ENCODE measurements at regions not wholly inside any gene's neighbourhood (a gene's known extent, or its start where the extent isn't known, plus 50 kb on each side); places are given as distances from the start of the nearest gene placed in this dataset.
"Not testable (repeated sequence)": the region's sequence is repeated elsewhere in the genome, so short reads cannot be mapped to it uniquely, and the experiment has no call there.

DNA sequence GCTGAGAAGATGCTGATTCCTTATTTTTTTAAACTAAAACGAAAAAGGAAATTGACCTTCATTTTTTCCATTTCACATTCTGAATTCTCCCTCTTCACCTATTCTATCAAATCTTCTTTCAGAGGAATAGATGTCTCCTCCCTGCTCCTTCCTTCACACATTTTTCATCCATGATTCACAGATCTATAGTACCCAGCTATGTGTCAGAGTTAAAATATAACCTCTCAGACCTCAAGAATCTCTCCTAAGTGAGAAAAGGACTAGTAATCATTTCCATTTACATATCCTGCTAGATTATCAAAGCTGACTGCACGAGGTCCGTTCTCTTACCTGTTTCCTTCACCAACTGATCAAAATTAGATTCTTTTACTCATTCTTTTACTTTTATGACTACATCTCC, 1297.6 kb upstream of the ALCAM start:
- DNase-seq: no peak

DNA sequence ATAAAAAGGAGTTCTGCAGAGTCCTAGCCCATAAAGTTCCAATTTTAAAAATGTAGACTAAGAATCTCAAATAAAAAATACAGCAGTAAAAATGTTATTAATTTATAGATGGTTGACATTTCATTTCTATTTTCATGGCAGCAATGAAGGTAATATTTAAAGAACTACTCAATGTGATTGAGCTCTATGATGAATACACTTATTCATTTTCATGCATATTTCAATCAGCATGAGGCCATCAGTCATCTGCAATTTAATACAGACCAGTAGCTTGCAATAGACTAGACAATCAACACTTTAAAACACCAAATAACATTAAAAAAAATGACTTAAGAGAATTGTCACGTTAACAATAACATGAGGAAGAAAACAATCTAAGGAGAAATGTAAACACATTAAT, 1295.8 kb upstream of the ALCAM start:
- no peak for DNase-seq

DNA sequence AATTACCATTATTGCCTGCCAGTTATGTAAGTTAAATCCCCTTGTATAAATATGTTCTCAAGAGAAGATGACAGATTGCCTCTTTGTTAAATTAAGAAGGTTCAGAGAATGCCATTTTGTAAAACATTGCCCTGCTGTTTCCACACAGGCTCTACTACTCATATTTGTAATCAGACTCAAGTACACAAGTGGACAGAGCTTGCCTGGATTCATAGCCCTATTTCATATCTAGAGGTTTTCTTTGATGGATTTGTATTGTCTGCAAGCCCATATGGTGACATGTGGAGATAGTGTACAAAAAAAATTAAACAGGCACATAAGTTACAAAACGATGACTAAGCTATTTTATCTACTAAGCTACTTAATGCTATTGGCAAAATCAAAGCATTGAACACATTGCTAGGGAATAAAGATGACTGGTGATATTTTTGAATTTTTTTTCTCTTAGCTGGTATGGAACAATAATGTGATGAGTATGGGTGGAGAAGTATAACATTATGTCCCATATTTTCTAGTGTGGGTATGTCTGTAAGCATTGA, 1286.6 kb upstream of the ALCAM start:
- no peak for DNase-seq

DNA sequence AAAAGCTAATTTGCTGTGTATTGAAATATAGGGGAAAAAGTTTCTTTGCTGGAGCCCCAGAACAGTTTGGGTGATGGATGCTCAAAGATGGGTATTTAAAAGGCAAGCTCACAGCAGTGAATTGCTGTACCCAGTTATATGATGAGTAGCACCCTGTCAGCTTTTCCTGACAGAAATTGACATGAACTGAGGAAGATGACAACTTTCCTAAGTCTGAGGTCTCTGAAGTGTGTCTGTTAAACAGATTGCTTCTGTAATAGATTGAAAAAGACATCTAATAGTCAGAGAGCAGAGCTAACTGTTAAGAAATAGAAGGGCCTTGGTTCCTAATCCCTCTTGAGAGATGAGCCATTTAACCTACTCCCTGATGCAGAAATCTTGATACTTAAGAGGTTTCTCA, 1278.0 kb upstream of the ALCAM start:
- DNase-seq: no peak

DNA sequence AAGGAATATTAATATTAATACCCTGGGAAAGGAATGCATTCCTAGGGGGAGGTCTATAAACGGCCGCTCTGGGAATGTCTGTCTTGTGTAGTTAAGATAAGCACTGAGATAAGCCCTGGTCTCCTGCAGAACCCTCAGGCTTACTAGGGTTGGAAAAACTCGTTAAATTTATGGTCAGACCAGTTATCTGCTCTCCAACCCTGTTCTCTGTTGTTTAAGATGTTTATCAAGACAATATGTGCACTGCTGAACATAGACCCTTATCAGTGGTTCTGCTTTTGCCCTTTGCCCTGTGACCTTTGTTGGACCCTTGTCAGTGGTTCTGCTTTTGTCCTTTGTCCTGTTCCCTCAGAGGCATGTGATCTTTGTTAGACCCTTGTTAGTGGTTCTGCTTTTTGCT, 1276.7 kb upstream of the ALCAM start:
- not testable (repeated sequence) for DNase-seq

DNA sequence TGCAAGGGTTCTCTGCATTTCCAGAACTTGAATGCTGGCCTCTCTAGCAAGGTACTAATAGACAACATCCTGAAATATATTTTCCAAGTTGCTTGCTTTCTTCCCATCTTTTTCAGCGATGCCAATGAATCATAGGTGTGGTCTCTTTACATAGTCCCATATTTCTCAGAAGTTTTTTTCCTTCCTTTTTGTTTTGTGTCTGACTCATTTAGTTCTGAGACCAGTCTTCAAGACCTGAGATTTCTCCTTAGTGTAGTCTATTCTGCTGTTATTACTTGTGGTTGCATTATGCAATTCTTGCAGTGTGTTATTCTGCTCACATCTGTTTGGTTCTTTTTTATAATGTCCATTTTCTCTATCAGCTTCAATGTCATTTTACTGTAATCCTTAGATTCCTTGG, 1265.0 kb upstream of the ALCAM start:
- no peak for DNase-seq

DNA sequence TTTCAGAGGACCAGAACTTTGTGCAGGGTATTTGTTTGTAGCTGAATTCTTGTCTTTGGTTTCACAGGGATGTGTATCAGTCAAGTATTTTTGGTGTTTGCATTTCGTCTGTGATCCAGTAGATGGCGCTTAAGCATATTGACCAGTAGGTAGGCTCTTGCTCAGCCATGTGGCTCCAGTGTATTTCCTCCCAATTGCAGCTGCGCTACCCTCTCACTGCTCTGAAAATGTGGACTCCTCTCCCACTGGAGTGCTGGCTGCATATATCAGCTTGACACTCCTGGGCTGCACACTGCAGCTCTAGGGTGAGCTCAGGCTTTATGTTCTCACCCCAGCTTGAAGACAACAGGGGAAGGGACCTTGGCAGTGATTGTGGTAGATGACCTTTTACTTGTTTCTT, 1264.3 kb upstream of the ALCAM start:
- DNase-seq: no peak

DNA sequence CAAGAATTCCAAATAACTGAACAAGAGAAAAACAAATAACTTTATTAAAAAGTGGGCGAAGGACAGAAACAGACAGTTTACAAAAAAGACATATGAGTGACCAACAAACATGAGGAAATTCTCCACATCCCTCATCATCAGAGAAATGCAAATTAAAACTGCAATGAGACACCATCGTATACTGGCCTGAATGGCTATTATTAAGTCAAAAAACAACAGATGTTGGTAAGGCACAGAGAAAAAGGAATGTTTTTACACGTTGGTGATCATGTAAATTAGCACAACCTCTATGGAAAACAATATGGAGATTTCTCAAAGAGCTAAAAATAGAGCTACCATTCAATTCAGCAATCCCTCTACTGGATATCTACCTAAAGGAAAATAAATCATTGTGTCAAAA, 1260.4 kb upstream of the ALCAM start:
- no peak for DNase-seq

DNA sequence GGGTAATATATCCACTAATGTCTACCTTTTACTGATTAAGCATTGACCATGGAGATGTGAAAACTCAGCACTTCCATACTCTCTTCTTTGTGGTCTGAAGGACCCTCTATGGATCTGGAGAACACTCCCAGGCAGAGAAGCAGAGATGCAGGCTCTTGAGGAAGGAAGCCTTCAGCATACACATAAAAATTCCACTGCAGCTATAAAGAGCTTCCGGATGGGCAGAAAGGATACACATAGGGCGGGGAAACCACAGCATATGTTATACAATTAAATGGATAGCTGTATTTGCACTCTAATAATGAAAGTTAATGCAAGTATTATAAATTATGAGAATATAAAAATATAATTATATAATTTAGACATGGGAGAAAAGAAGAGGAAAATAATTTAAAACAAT, 1258.2 kb upstream of the ALCAM start:
- DNase-seq: no peak

DNA sequence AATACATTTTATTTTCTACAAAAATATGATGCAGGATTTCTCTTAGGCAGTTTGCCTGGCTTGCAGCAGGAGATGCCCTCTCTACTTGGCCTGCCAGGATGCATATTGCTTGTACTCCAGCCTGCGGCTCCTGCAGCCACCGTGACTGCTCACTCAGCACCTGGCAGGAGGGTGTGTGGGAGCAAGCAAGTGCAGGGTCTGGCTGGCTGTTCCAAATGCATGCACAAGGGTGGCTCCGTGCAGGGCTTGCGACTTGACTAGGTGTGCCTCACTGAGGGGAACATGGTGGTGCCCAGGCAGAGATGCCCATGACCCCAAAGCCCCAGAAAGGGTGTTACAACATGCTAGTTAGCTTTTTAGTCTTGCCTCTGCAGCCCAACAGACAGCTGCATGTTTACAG, 1240.2 kb upstream of the ALCAM start:
- DNase-seq: no peak

DNA sequence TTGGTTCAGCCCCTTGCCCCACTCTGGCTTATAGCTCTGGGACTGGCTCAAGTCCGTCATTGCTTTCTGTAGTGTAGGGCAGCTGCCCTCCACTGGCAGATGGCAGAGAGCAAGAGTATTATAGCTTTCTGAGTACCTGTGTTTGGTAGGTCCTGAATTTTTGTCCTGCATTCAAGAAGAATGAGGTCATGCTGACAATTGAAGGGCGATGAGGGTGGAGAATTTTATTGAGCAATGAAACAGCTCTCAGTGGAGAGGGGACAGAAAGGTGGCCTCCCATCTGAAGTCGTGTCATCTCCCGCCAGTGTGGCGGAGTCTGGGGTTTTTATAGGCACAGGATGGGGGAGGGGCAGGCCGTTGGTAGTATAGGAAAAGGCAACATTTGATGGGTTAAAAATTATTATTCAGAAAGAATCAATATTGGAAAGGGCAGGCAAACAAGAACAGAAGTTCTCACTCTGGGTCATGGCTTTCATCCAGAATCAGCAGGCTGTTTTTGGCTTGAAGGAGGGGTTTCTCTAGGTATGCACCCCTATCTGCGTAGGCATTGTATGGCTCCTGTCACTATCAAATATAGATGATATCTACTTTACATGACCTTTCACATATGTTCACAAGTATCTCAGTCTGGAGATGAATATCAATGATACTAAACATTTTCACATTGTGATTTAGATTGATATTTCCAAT, 1239.7 kb upstream of the ALCAM start:
- DNase-seq: no peak

DNA sequence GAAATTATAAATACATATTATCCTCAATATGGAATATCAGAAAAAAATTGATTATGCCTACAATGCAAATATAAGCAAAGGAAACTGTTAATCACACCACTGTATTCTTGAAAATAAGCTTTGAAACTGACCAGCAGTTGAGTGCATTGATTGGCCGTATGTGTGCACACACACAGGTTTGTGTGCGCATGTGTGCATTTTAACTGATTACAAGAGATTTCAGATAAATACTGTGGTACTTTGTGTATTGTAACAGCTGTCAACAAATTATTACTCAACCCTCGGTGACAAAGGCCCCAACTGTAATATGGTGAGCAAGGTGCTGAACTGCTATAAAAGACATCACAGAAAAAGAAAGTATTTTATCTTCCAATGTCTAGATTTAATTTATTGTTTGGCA, 1238.9 kb upstream of the ALCAM start:
- DNase-seq: no peak

DNA sequence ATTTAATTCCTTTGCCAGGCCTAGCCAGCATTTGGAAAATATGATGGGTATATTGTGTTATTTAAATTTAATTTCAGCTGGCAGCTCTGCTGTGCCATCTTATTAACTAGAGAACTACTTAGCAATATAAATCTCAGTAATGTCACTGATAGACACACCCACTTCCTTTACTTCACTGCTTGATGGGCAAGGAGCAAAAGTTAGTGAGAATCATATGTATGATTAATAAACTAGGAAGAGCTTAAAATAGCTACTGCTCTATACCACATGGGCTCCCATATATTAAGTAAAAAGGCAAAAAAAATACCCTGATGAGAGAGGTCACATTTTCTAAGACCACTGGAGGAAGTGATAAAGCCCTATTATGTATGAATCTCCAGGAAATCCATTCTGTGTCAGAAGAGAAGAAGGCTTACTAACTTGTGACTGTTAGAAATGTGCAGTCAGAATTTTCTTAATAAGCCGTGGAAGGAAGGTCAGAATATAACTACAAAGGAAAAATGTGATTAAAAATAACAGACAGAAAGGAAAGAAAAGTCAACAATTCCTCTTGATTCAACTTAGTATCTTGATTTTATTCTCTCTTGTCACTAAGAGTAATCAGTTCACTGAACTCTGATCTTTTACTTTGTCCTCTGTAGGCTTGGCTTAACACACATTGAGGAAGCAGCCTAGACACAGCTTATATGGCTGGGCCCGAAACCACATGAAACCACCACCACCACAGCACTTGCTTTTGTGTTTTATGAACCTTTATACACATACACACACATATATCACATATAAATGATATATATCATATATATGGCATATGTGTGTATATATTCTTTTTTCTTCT, 1233.9 kb upstream of the ALCAM start:
- no peak for DNase-seq

DNA sequence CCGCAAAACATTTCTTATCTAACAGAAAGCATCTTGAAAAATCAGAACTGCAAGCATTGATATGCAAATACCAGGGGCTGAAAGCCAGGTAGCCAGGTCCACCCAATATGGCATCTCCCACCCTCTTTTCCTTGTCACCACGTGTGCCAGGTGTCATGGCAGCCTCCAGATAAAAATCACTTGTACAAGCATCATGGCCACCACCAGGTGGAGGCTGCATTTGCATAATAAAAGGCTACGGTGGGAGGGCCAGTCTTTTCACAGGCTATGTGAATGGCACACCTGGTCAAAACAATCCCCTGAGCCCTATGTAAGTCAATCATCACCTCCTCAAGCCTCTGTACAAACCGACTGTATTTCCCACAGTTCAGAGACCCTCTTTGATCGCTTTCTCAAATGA, 1233.1 kb upstream of the ALCAM start:
- DNase-seq: no peak

DNA sequence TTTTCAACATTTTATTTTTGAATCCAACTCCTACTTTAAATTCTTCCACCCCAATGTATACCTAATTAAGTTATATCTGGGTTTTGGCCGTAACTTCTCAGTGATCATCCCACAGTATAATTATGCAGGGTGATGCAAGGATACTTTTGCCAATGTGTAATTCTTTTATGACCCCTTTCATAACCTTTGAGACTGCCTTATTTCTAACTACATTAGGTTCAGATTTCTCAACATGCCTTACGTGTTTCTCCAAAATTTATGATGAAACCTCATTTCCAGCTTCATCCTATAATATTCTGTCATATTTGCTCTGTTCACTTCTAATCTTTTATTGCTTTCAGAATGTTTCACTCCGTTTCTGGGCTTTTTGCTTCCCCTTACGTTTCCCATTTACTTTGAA, 1229.6 kb upstream of the ALCAM start:
- DNase-seq: no peak

DNA sequence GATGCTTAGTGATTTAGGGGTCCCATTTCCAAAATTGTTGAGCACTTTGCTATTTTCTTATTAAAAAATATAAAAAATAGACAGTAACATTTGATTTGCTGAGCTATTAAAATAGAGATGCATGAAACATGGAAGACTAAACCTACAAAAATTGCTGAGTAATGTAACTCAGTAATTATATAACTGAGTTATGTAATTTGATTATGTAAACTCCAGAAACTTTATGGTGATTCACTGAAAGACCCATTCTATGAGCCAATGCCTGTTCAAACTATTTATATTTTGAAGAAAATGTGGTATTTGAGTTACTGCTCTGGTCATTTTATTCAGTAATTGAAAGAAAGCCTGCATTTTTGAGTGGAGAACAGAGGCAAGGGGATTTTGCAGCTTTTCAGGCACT, 1221.5 kb upstream of the ALCAM start:
- no peak for DNase-seq

DNA sequence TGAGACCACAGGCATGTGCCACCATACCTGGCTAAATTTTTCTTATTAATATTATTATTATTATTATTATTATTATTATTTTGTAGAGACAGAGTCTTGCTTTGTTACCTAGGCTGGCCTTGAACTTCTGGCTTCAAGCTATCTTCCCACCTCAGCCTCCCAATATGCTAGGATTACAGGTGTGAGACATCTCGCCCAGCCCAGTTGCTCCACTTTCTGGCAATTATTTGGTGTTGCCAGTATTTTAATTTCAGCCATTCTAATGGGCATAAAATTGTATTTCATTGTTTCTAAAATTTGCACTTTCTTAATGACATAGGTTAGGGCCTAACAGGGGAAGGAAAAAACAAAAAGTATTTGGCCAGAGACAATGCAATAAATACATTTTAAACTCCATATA, 1217.6 kb upstream of the ALCAM start:
- DNase-seq: no peak

DNA sequence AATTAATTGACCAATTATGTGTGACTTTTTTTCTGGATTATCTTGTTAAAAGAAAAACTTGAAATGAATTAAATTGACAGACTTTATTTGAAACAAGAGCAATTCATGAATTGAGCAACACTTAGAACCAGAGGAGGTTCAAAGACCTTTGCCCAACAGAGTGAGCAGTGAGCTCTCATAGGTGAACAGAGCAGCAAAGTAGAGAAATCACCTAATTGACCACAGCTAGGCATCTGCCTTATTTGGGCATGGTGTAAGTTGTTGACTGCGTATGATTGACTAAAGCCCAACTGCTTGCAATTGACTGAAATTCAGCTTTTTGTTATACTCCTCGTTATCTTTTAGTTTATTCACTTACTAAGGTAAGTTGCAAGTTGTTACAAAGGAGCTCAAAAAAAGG, 1216.0 kb upstream of the ALCAM start:
- DNase-seq: no peak

DNA sequence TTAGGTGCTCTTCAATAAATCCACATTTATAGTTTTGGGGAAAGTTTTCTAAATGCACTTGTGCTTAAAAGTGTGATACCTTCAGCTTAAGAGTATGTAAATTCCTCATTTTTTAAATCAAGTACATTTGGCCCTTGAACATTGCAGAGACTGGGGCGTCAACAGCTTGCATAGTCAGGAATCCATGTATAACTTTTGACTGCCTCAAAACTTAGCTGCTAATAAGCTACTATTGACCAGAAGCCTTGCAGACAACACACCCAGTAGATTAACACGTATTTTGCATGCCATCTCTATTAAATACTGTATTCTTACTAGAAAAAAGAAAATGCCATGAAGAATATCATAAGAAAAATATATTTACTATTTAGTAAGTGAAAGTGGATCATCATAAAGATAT, 1211.8 kb upstream of the ALCAM start:
- DNase-seq: no peak

DNA sequence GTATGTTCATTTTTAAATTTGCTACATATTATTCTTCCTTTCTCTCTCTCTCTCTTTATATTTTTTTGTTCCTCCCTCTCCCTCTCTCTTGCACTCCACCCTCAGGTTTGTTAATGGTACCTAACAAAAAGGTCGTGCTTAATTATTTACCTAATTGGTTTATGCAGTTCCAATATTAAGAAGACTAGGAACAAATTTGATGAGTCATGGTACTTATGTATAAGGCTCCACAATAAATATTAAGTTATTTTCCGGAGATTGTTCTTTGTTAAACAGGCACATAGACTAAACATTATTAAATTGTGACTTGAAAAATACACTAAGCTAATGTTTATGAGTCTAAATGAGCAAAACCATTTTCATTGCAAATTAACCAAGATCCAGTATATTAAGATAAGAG, 1200.8 kb upstream of the ALCAM start:
- DNase-seq: no peak

DNA sequence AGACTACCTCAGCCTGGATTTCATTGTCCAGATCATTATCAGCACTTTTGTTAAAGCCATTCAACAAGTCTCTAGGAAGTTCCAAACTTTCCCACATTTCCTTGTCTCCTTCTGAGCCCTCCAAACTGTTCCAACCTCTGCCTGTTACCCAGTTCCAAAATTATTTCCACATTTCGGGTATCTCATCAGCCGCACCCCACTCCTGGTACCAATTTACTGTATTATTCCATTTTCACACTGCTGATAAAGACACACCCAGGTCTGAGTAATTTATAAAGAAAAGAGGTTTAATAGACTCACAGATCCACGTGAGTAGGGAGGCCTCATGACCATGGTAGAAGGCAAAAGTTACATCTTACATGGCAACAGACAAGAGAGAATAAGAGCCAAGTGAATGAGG, 1198.3 kb upstream of the ALCAM start:
- no peak for DNase-seq

DNA sequence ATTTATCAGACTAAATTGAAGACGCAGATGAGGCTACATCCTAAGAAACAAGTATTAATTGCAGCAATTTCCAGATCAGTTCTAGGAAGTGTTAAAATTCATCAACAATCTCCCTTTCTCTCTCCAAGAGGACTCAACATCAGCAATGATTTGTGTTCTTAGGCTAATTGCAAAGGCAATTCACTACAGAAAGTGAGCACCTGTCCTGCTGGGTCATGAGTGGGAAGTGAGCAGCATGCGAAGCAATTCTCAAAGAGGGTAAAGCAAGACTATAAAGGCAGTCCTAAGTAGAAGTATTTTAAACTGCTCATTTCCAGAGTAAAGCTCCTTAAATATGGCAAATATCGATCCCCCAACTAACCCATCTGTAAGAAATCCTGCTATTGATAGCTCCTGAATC, 1191.0 kb upstream of the ALCAM start:
- DNase-seq: no peak

DNA sequence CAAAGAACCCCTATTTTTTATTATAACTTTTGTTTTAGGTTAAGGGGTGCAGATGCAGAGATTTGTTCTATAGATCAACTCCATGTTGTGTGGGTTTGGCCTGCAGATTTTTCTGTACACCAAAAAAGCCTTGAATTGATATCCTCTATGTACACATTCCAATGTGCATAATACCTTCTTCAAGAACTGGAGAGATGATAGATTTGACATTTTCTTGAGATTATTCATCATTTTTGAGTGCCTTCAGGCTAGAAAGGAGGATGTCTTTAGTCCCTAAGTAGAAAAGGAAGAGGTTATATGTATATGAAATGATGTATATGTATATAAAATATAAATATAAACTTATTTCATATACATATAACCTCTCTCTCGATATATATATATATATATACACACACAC, 1190.0 kb upstream of the ALCAM start:
- DNase-seq: no peak

DNA sequence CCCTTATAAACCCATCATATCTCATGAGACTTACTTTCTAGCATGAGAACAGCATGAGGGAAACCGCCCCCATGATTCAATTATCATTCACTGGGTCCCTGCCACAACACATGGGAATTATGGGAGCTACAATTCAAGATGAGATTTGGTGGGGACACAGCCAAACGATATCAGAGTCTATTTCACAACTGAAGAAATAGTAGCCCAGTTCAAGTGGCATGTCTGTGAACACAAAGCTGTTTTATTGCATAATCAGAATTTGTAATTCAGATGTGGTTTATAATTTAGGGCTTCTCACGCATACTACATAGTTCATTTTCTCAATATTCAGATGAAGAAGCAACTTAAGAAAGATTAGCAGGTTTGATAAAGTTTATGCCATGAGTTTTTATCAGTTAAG, 1188.0 kb upstream of the ALCAM start:
- no peak for DNase-seq

DNA sequence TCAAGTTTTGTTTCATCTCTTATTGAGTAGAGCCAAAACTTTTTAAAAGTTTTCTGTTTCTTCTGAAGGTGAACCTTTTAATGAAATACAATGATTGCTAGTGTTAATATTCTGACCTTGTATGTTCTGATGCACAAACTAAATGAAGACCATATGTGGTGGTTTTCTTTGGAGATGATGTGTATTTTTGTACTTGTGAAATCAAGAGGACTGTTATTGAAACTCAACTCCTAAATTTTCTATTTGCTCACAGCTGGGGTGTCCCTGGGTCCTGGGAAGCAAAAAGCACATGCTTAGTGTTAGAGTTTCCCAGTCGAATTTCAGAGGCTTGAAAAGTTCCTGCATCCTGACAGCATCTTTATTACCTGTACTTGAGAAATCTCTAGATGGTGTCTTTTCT, 1185.8 kb upstream of the ALCAM start:
- no peak for DNase-seq
